Psoas muscle (tissue), 7 donors: ENCODE measurements at regions not wholly inside any gene's neighbourhood (a gene's known extent, or its start where the extent isn't known, plus 50 kb on each side); places are given as distances from the start of the nearest gene placed in this dataset.

Source experiments
- ATAC-seq, 4 donors: fragments of 200-7000 bp; cut with Tn5 transposase; one replicate each; pipeline ENCODE4 v1.9.1; 2020; ENCODE audit warnings: moderate library complexity in 3 of 4, mild to moderate bottlenecking in 2 of 4
- DNase-seq, 2 donors: peaks; one replicate each; pipeline ENCODE4 v3.0.0-alpha.2; 2020
- H3K27ac ChIP-seq: fragments of 200-600 bp; one replicate; pipeline ENCODE4 v1.8.0; 2022
- H3K27me3 ChIP-seq, 3 donors: fragments of 200-600 bp in 1 of 3; one replicate each; pipeline versions ENCODE4 v1.6.1 to v1.8.0; 2013 to 2022; ENCODE audit warnings: low read length in 2 of 3, mild to moderate bottlenecking in 2 of 3, moderate library complexity in 1 of 3; ENCODE audit not compliant: insufficient read depth in 3 of 3
- H3K36me3 ChIP-seq, 2 donors: fragments of 200-600 bp in 1 of 2; one replicate each; pipeline versions ENCODE4 v1.6.1 to v1.8.0; 2013 to 2022; ENCODE audit warnings: low read depth in 1 of 2, mild to moderate bottlenecking in 1 of 2, moderate library complexity in 1 of 2; ENCODE audit not compliant: insufficient read depth in 1 of 2
- H3K4me1 ChIP-seq: fragments of 200-600 bp; one replicate; pipeline ENCODE4 v1.8.0; 2022
- H3K4me3 ChIP-seq: fragments of 200-600 bp; one replicate; pipeline ENCODE4 v1.8.0; 2022; ENCODE audit warnings: mild to moderate bottlenecking
- H3K9me3 ChIP-seq: fragments of 200-600 bp; one replicate; pipeline ENCODE4 v1.8.0; 2022
- WGBS, 3 donors: extraction: QIAGEN DNeasy Blood & Tissue Kit; methylation state at CpG; one replicate each; pipeline versions ENCODE4 v1.1.6 to v1.1.7; 2013; 5-methylcytosine and 5-hydroxymethylcytosine counted together
- intact Hi-C, 2 donors: fragments of 100-400 bp; cut with DNase I; formaldehyde crosslinking; loops; one replicate each; pipeline versions ENCODE4 v1.11.0 to v1.14.2; 2022
- TF ChIP-seq, protein P1 (sequence below): fragments of 200-600 bp; IDR thresholded peaks from one replicate; pipeline ENCODE4 v1.8.0; 2022; ENCODE audit warnings: antibody characterized with exemption
- donor health status: healthy with polysubstance abuse.
- donor health status: DM: no; HTN: no; CAD: no; lungs with moderate emphysema.
- donor health status: Bipolar disorder and iron deficiency.
- donor health status: healthy.
- donor health status: DM: yes; HTN: yes; CAD: no.
- donor health status: DM: no; HTN: no; CAD: no.
- donor health status: DM: yes; HTN: yes; CAD: no.

DNA sequence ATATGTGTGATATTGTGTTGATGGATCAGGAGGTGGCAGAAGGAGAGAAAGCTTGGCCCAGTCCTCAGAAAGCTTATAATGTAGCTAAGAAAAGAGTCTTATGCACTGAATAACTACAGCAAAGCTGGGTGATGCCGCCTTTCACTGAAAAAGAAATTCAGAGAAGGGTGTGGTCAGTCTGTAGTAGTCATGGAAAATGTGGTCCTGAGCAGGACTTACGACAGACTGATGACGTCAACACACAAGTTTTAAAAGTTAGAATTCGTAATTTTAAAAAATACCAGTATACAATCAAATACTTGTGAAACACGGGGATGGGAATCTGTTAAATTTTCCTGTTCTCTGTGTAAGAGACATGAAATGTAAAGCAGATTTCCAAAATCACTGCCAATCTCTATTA lies 87.0 kb upstream of the RAPGEF2 start:
- WGBS, 3 donors = 80 to 92% (median 81%) methylated on average over 5 of the region's 5 CpGs
- peaks cover 3% of the 10 kb centered on the region for H3K4me1 ChIP-seq
- TF ChIP-seq, protein P1, sequence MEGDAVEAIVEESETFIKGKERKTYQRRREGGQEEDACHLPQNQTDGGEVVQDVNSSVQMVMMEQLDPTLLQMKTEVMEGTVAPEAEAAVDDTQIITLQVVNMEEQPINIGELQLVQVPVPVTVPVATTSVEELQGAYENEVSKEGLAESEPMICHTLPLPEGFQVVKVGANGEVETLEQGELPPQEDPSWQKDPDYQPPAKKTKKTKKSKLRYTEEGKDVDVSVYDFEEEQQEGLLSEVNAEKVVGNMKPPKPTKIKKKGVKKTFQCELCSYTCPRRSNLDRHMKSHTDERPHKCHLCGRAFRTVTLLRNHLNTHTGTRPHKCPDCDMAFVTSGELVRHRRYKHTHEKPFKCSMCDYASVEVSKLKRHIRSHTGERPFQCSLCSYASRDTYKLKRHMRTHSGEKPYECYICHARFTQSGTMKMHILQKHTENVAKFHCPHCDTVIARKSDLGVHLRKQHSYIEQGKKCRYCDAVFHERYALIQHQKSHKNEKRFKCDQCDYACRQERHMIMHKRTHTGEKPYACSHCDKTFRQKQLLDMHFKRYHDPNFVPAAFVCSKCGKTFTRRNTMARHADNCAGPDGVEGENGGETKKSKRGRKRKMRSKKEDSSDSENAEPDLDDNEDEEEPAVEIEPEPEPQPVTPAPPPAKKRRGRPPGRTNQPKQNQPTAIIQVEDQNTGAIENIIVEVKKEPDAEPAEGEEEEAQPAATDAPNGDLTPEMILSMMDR = no peak
- intact Hi-C loops = no loop called here
- ATAC-seq (no peak), DNase-seq (no peak)
- no peak overlapping the region for H3K27ac ChIP-seq
- H3K36me3 ChIP-seq = no peaks in the 10 kb centered on the region
- no peak overlapping the region for H3K4me3 ChIP-seq
- H3K9me3 ChIP-seq = no peaks in the 10 kb centered on the region
- no peaks in the 10 kb centered on the region for H3K27me3 ChIP-seq

DNA sequence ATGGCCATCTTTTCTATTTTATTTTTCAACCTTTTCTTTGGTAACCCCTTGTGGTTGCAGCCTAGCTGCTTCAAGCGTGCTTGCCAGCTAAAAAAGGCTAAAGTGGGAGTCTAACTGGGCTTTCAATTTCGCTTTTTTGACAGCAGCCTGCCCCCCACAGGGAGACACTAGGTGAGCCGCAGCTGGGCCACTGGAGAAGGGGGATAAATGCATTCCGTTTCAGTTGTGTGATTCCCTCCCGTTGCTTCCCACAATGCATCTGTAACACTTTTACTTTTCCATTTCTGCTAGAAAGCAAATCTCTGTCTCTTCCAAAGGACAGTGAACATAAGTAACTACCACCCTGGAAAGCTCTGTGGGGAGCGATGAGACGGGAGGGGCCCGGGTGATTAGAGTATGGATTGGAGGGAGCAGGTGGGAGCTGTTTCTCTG lies 86.3 kb upstream of the RAPGEF2 start:
- H3K27me3 ChIP-seq = no peaks in the 10 kb centered on the region
- H3K4me1 ChIP-seq = no peaks in the 10 kb centered on the region
- no peak overlapping the region for H3K27ac ChIP-seq
- ATAC-seq (no peak), DNase-seq (no peak)
- TF ChIP-seq, protein P1 = no peak
- intact Hi-C loops = no loop called here
- 29 to 44% (median 32%) methylated on average over 8 of the region's 8 CpGs for WGBS, 3 donors
- no peak overlapping the region for H3K4me3 ChIP-seq
- no peaks in the 10 kb centered on the region for H3K36me3 ChIP-seq
- no peaks in the 10 kb centered on the region for H3K9me3 ChIP-seq

DNA sequence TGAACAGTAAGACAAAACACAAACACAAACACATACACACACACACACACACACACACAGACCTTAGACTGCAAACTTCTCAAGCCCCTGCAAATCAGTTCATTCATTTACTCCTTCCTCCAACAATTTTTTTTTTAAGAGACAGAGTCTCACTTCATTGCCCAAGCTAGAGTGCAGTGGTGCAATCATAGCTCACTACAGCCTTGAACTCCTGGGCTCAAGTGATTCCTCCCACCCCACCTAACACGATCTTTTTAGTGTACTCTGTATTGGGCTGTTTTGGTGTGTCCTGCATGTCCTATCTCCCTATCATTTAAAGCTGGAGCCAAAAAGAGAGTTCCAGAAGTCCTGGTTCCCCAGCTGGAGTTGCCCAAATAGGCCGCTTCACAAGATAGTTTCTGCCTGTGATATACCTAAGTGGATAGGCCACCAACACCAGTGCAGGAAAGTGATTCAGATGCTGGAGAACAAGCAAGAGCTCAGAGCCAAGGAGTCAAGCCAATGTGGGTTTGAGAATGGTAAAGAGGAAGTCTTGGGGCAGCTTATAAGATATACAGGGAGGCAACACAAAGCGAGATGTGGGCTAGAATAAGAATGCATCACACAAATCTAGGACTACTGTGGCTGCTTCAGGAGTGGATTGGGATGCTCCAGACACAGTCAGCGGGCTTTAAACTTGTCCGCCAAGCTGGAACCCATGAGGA lies 85.4 kb upstream of the RAPGEF2 start:
- H3K9me3 ChIP-seq = no peaks in the 10 kb centered on the region
- WGBS, 3 donors = 85 to 97% (median 85%) methylated on average over 5 of the region's 5 CpGs
- TF ChIP-seq, protein P1 = no peak
- H3K36me3 ChIP-seq = no peaks in the 10 kb centered on the region
- DNase-seq = no peak
- intact Hi-C loops = no loop called here
- no peaks in the 10 kb centered on the region for H3K27me3 ChIP-seq
- no peaks in the 10 kb centered on the region for H3K4me1 ChIP-seq
- no peak for ATAC-seq
- no peak overlapping the region for H3K4me3 ChIP-seq
- no peak overlapping the region for H3K27ac ChIP-seq

DNA sequence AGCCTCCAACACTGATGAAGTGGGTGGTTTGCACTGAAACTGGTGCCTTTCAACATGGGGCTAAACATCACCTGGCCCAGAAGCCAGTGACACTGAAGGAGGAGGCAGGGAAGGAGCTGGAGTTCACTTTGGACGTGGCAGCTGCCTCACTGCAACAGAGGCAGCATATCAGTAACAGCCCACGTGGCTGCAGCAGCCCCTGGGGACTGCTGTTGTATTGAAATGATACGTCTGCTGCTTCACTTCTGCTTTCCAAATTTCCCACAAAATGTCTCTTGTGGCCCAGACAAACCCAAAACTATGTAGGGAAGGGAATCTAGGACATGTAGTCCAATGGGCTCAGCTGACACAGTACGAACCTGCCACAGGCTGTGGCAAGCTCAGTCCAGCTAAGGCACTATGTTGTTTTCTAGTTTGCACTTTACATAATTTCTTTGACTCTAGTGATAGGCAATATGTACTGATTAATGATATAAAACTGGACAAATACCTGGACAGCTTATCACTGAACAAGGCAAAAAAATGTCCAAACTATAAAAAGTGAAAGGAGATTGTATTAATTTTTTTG lies 84.7 kb upstream of the RAPGEF2 start:
- no peak for ATAC-seq
- H3K4me1 ChIP-seq = no peaks in the 10 kb centered on the region
- 48 to 69% (median 64%) methylated on average over 4 of the region's 4 CpGs for WGBS, 3 donors
- H3K27ac ChIP-seq = no peak overlapping the region
- no peaks in the 10 kb centered on the region for H3K36me3 ChIP-seq
- no peaks in the 10 kb centered on the region for H3K9me3 ChIP-seq
- TF ChIP-seq, protein P1 = no peak
- intact Hi-C loops = no loop called here
- no peaks in the 10 kb centered on the region for H3K27me3 ChIP-seq
- H3K4me3 ChIP-seq = no peak overlapping the region
- no peak for DNase-seq

DNA sequence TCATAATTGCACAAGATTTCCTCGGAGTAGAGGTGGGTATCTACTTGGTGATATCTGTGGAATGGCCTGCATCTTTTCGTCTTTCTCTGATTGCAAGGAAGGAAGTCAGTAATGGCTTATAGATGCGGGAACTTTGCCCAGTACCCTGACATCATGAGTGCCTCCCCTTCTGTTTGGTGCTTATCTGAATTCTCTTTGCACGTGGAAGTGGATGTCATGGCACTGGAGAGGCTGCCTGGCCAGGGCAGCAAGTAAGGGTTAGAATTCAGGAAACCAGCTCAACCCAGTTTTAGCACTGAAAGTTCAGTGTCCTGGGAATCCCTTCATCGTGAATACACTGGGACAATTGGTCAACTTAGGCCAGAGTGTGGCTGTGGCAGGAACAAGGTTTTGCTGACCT lies 83.5 kb upstream of the RAPGEF2 start:
- no peaks in the 10 kb centered on the region for H3K4me1 ChIP-seq
- no peaks in the 10 kb centered on the region for H3K9me3 ChIP-seq
- no peaks in the 10 kb centered on the region for H3K27me3 ChIP-seq
- WGBS, 3 donors = 70 to 74% (median 72%) methylated on average over 5 of the region's 5 CpGs
- no peak for DNase-seq
- no peak overlapping the region for H3K27ac ChIP-seq
- intact Hi-C loops = no loop called here
- H3K36me3 ChIP-seq = no peaks in the 10 kb centered on the region
- H3K4me3 ChIP-seq = no peak overlapping the region
- no peak for ATAC-seq
- TF ChIP-seq, protein P1 = no peak
